H9 (cell line): ENCODE measurements at regions not wholly inside any gene's neighbourhood (a gene's known extent, or its start where the extent isn't known, plus 50 kb on each side); places are given as distances from the start of the nearest gene placed in this dataset.

Experiments
- DNase-seq: peaks from one replicate; pipeline ENCODE4 v3.0.0-alpha.2; 2017
- H2AFZ ChIP-seq: one replicate; pipeline ENCODE4 v1.6.1; 2013; ENCODE audit warnings: mild to moderate bottlenecking, low read length, control low read depth, moderate library complexity
- H2AK5ac ChIP-seq: 2 replicates; pipeline ENCODE4 v1.6.1; 2013; ENCODE audit warnings: low read length, control low read depth, mixed read lengths; ENCODE audit not compliant: insufficient read length
- H2BK120ac ChIP-seq: one replicate; pipeline ENCODE4 v1.6.1; 2013; ENCODE audit warnings: low read depth, mild to moderate bottlenecking, low read length, control low read depth, inconsistent platforms; ENCODE audit not compliant: poor library complexity, severe bottlenecking
- H2BK12ac ChIP-seq: 2 replicates; pipeline ENCODE4 v1.6.1; 2013; ENCODE audit warnings: low read length, control low read depth, mixed read lengths, low read depth; ENCODE audit not compliant: insufficient read length
- H2BK15ac ChIP-seq: 2 replicates; pipeline ENCODE4 v1.6.1; 2013; ENCODE audit warnings: low read depth, low read length, control low read depth
- H2BK20ac ChIP-seq: one replicate; pipeline ENCODE4 v1.6.1; 2013; ENCODE audit warnings: low read depth, mild to moderate bottlenecking, low read length, control low read depth, inconsistent platforms; ENCODE audit not compliant: poor library complexity, severe bottlenecking
- H2BK5ac ChIP-seq: 2 replicates; pipeline ENCODE4 v1.6.1; 2013; ENCODE audit warnings: low read length, control low read depth, mixed read lengths; ENCODE audit not compliant: insufficient read length
- H3K14ac ChIP-seq: 2 replicates; pipeline ENCODE4 v1.6.1; 2013; ENCODE audit warnings: low read length, control low read depth; ENCODE audit not compliant: insufficient read depth
- H3K18ac ChIP-seq: 2 replicates; pipeline ENCODE4 v1.6.1; 2013; ENCODE audit warnings: low read depth, mild to moderate bottlenecking, mixed read lengths, low read length, control low read depth; ENCODE audit not compliant: insufficient read length
- H3K23ac ChIP-seq: 2 replicates; pipeline ENCODE4 v1.6.1; 2013; ENCODE audit warnings: low read length, control low read depth, mixed read lengths, low read depth; ENCODE audit not compliant: insufficient read length
- H3K23me2 ChIP-seq: 2 replicates; pipeline ENCODE4 v1.6.1; 2013; ENCODE audit warnings: low read depth, mild to moderate bottlenecking, mixed read lengths, low read length, control low read depth; ENCODE audit not compliant: insufficient read length, poor library complexity, severe bottlenecking
- H3K27ac ChIP-seq: 2 replicates; pipeline ENCODE4 v1.5.1; 2013; ENCODE audit warnings: low read length, control low read depth, mixed read lengths, low read depth; ENCODE audit not compliant: insufficient read length
- H3K27me3 ChIP-seq: 2 replicates; pipeline ENCODE4 v1.6.1; 2013; ENCODE audit warnings: low read length, control low read depth, inconsistent platforms; ENCODE audit not compliant: insufficient read depth
- H3K4ac ChIP-seq: 2 replicates; pipeline ENCODE4 v1.6.1; 2013; ENCODE audit warnings: low read depth, mild to moderate bottlenecking, control low read depth, inconsistent platforms, low read length, moderate library complexity
- H3K4me1 ChIP-seq: 2 replicates; pipeline ENCODE4 v1.6.1; 2013; ENCODE audit warnings: low read length, control low read depth, inconsistent platforms; ENCODE audit not compliant: insufficient read depth
- H3K4me2 ChIP-seq: 2 replicates; pipeline ENCODE4 v1.6.1; 2013; ENCODE audit warnings: low read length, control low read depth, mixed read lengths; ENCODE audit not compliant: insufficient read length, insufficient read depth
- H3K56ac ChIP-seq: 2 replicates; pipeline ENCODE4 v1.6.1; 2013; ENCODE audit warnings: low read depth, mild to moderate bottlenecking, mixed read lengths, low read length, control low read depth; ENCODE audit not compliant: insufficient read length
- H3K79me1 ChIP-seq: 2 replicates; pipeline ENCODE4 v1.6.1; 2013; ENCODE audit warnings: low read depth, mild to moderate bottlenecking, moderate library complexity, low read length, control low read depth, inconsistent platforms; ENCODE audit not compliant: insufficient read depth, poor library complexity, severe bottlenecking
- H3K79me2 ChIP-seq: 2 replicates; pipeline ENCODE4 v1.6.1; 2013; ENCODE audit warnings: low read length, control low read depth, inconsistent platforms; ENCODE audit not compliant: insufficient read depth
- H3K9ac ChIP-seq: 2 replicates; pipeline ENCODE4 v1.6.1; 2013; ENCODE audit warnings: low read length, control low read depth, mixed read lengths; ENCODE audit not compliant: insufficient read length; ENCODE audit errors: extremely low read depth
- H3K9me3 ChIP-seq: one replicate; pipeline ENCODE4 v1.6.1; 2013; ENCODE audit warnings: low read depth, low read length, inconsistent platforms; ENCODE audit not compliant: control insufficient read depth
- H3T11ph ChIP-seq: one replicate; pipeline ENCODE4 v1.6.1; 2013; ENCODE audit warnings: mild to moderate bottlenecking, low read length, control low read depth, inconsistent platforms
- H4K20me1 ChIP-seq: one replicate; pipeline ENCODE4 v1.6.1; 2013; ENCODE audit not compliant: control insufficient read depth, insufficient read length, insufficient read depth
- H4K5ac ChIP-seq: 2 replicates; pipeline ENCODE4 v1.6.1; 2013; ENCODE audit warnings: low read depth, mild to moderate bottlenecking, mixed read lengths, low read length, control low read depth; ENCODE audit not compliant: insufficient read length
- H4K8ac ChIP-seq: replicated peaks from 2 replicates; pipeline ENCODE4 v1.6.1; 2013; ENCODE audit warnings: low read length, control low read depth, mixed read lengths, low read depth; ENCODE audit not compliant: insufficient read length
- H4K91ac ChIP-seq: 2 replicates; pipeline ENCODE4 v1.6.1; 2013; ENCODE audit warnings: low read depth, mild to moderate bottlenecking, moderate library complexity, mixed read lengths, low read length, control low read depth; ENCODE audit not compliant: insufficient read length
- H3K27ac Mint-ChIP-seq, 3 experiments: 2 replicates in 2 of 3; 3 replicates in 1 of 3; pipeline ENCODE4 v1.8.0; 2020 to 2021; ENCODE audit warnings: mixed read lengths in 3 of 3, mild to moderate bottlenecking in 1 of 3, moderate library complexity in 1 of 3
- H3K27me3 Mint-ChIP-seq: 2 replicates; pipeline ENCODE4 v1.8.0; 2021; ENCODE audit warnings: low read depth, mild to moderate bottlenecking, moderate library complexity, mixed read lengths
- H3K36me3 Mint-ChIP-seq, 3 experiments: 2 replicates in 2 of 3; 3 replicates in 1 of 3; pipeline ENCODE4 v1.8.0; 2020 to 2021; ENCODE audit warnings: low read depth in 3 of 3, mixed read lengths in 3 of 3; ENCODE audit not compliant: insufficient read depth in 1 of 3
- H3K4me1 Mint-ChIP-seq, 2 experiments: 2 replicates each; pipeline ENCODE4 v1.8.0; 2020; ENCODE audit warnings: mixed read lengths in 2 of 2
- H3K4me3 Mint-ChIP-seq, 2 experiments: 2 replicates in 1 of 2; 3 replicates in 1 of 2; pipeline ENCODE4 v1.8.0; 2020 to 2021; ENCODE audit warnings: mild to moderate bottlenecking in 2 of 2, mixed read lengths in 2 of 2, moderate library complexity in 1 of 2
- H3K9me3 Mint-ChIP-seq, 2 experiments: 2 replicates in 1 of 2; 3 replicates in 1 of 2; pipeline ENCODE4 v1.8.0; 2020; ENCODE audit warnings: mild to moderate bottlenecking in 2 of 2, mixed read lengths in 2 of 2, moderate library complexity in 1 of 2
- WGBS: extraction: QIAGEN DNeasy Blood & Tissue Kit; methylation state at CpG from one replicate; pipeline ENCODE4 v1.1.7; 2013; ENCODE audit warnings: missing lambda C conversion rate, low lambda C conversion rate, mixed read lengths; ENCODE audit not compliant: insufficient read length; ENCODE audit errors: extremely low coverage; 5-methylcytosine and 5-hydroxymethylcytosine counted together
- TF ChIP-seq, protein P1 (sequence below): fragments of 200-600 bp; sonication (generic); conservative IDR thresholded peaks from 3 replicates; pipeline ENCODE4 v1.8.0; 2021; ENCODE audit warnings: antibody characterized with exemption, mild to moderate bottlenecking

DNA sequence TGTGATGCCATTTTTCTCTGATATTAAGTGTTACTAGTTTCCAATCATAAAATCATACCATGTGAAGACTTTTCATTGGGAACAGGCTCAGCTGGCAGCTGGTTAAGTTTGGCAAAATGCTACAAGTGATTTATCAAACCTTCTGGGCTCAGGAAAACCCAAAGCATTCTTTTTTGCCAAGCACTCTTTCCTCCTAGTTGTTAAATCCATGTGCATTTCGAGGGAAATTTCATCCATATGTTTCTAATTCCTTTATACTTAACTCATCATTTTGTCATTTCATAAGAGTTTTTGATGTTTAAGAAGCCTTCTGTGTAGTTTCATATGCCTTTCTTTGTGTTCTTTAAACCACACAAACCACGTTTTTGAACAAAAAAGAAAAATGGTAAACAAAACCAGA, 217.6 kb upstream of the PDE10A start:
- Histone ChIP-seq H4K8ac (no peak overlapping the region), H2BK5ac (no peak overlapping the region), H2BK20ac (no peak overlapping the region), H3K4me2 (no peak overlapping the region), H3T11ph (no peak overlapping the region), H3K27ac (no peak overlapping the region), H3K56ac (no peak overlapping the region), H3K79me1 (no peaks in the 10 kb centered on the region), H3K9ac (no peak overlapping the region), H4K5ac (no peak overlapping the region), H2BK15ac (no peak overlapping the region), H3K27me3 (no peaks in the 10 kb centered on the region), H3K14ac (no peak overlapping the region), H3K18ac (no peak overlapping the region), H2AK5ac (no peak overlapping the region), H3K4me1 (no peaks in the 10 kb centered on the region), H4K20me1 (no peaks in the 10 kb centered on the region), H4K91ac (no peak overlapping the region), H2BK120ac (no peak overlapping the region), H2BK12ac (no peak overlapping the region), H2AFZ (no peak overlapping the region), H3K23ac (no peak overlapping the region), H3K9me3 (no peaks in the 10 kb centered on the region), H3K79me2 (no peaks in the 10 kb centered on the region), H3K23me2 (no peaks in the 10 kb centered on the region), H3K4ac (no peak overlapping the region)
- H3K9me3 Mint-ChIP-seq: peaks cover 12 to 14% of the 10 kb centered on the region in 2 experiments
- DNase-seq: no peak
- H3K4me3 Mint-ChIP-seq: no peak overlapping the region
- no peak overlapping the region for H3K27ac Mint-ChIP-seq
- peaks cover 0 to 4% (median 0%) of the 10 kb centered on the region in 3 experiments; a peak in 3 of 7 replicates for H3K36me3 Mint-ChIP-seq
- peaks cover 10% of the 10 kb centered on the region for H3K27me3 Mint-ChIP-seq
- H3K4me1 Mint-ChIP-seq: peaks cover 7 to 9% of the 10 kb centered on the region in 2 experiments
- no CpG with 5 or more reads among the region's 2 CpGs for WGBS
- TF ChIP-seq, protein P1, sequence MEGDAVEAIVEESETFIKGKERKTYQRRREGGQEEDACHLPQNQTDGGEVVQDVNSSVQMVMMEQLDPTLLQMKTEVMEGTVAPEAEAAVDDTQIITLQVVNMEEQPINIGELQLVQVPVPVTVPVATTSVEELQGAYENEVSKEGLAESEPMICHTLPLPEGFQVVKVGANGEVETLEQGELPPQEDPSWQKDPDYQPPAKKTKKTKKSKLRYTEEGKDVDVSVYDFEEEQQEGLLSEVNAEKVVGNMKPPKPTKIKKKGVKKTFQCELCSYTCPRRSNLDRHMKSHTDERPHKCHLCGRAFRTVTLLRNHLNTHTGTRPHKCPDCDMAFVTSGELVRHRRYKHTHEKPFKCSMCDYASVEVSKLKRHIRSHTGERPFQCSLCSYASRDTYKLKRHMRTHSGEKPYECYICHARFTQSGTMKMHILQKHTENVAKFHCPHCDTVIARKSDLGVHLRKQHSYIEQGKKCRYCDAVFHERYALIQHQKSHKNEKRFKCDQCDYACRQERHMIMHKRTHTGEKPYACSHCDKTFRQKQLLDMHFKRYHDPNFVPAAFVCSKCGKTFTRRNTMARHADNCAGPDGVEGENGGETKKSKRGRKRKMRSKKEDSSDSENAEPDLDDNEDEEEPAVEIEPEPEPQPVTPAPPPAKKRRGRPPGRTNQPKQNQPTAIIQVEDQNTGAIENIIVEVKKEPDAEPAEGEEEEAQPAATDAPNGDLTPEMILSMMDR: no peak
